Natural killer cell (primary cell): ENCODE measurements at regions not wholly inside any gene's neighbourhood (a gene's known extent, or its start where the extent isn't known, plus 50 kb on each side); places are given as distances from the start of the nearest gene placed in this dataset.

Experiments used
- ATAC-seq, 3 donors: fragments of 150-1000 bp in 2 of 3; fragments of 200-7000 bp in 1 of 3; cut with Tn5 transposase; 1 replicate in 1 of 3; 2 replicates in 2 of 3; pipeline ENCODE4 v1.10.0; 2021; ENCODE audit warnings: mild to moderate bottlenecking in 2 of 3, moderate library complexity in 2 of 3
- DNase-seq, 2 donors: peaks; one replicate each; pipeline versions ENCODE4 v3.0.0 to v3.0.0-alpha.2; 2013 to 2021; ENCODE audit warnings: mixed read lengths in 1 of 2
- H3K27ac ChIP-seq: one replicate; pipeline ENCODE4 v1.5.1; 2013; ENCODE audit warnings: mild to moderate bottlenecking, low read length
- H3K27me3 ChIP-seq: one replicate; pipeline ENCODE4 v1.6.1; 2013; ENCODE audit warnings: low read length; ENCODE audit not compliant: control insufficient read depth, insufficient read depth
- H3K36me3 ChIP-seq: one replicate; pipeline ENCODE4 v1.6.1; 2013; ENCODE audit warnings: low read length; ENCODE audit not compliant: control insufficient read depth, insufficient read depth
- H3K4me1 ChIP-seq: one replicate; pipeline ENCODE4 v1.6.1; 2013; ENCODE audit warnings: low read length; ENCODE audit not compliant: control insufficient read depth, insufficient read depth
- H3K4me3 ChIP-seq: one replicate; pipeline ENCODE4 v1.5.1; 2013; ENCODE audit warnings: low read length
- H3K9me3 ChIP-seq: one replicate; pipeline ENCODE4 v1.6.1; 2013; ENCODE audit warnings: low read length; ENCODE audit not compliant: control insufficient read depth, insufficient read depth
- H3K27ac Mint-ChIP-seq, 2 donors: one replicate each; pipeline ENCODE4 v1.8.0; 2022; ENCODE audit warnings: mild to moderate bottlenecking in 2 of 2, mixed read lengths in 2 of 2, moderate library complexity in 1 of 2
- H3K27me3 Mint-ChIP-seq, 2 donors: one replicate each; pipeline ENCODE4 v1.8.0; 2022; ENCODE audit warnings: low read depth in 2 of 2, mixed read lengths in 2 of 2
- H3K36me3 Mint-ChIP-seq: one replicate; pipeline ENCODE4 v1.8.0; 2022; ENCODE audit warnings: mixed read lengths
- H3K4me1 Mint-ChIP-seq, 2 donors: one replicate each; pipeline ENCODE4 v1.8.0; 2022; ENCODE audit warnings: mixed read lengths in 2 of 2
- H3K4me3 Mint-ChIP-seq: one replicate; pipeline ENCODE4 v1.8.0; 2022; ENCODE audit warnings: mild to moderate bottlenecking, moderate library complexity, mixed read lengths
- H3K9me3 Mint-ChIP-seq, 2 donors: one replicate each; pipeline ENCODE4 v1.8.0; 2022; ENCODE audit warnings: mixed read lengths in 2 of 2
- CTCF ChIP-seq: fragments of 200-600 bp; IDR thresholded peaks from one replicate; pipeline ENCODE4 v1.8.0; 2022; ENCODE audit warnings: antibody characterized with exemption
- WGBS: methylation state at CpG from one replicate; pipeline ENCODE4 v1.1.7; 2013; ENCODE audit warnings: missing lambda C conversion rate; ENCODE audit not compliant: insufficient coverage; 5-methylcytosine and 5-hydroxymethylcytosine counted together
- intact Hi-C: fragments of 100-400 bp; cut with micrococcal nuclease; formaldehyde crosslinking; loops from one replicate; pipeline ENCODE4 v1.14.2; 2022

GRCh38 chr11:11009179-11009578 is 151.3 kb upstream of the ZBED5 start:
- no peak overlapping the region for H3K27ac Mint-ChIP-seq
- H3K9me3 Mint-ChIP-seq, result no peaks in the 10 kb centered on the region
- WGBS, result 41% methylated on average over 4 of the region's 4 CpGs
- intact Hi-C loops, result no loop called here
- no peaks in the 10 kb centered on the region for H3K27me3 ChIP-seq
- DNase-seq (no peak), ATAC-seq (peak in 1 of 3 donors; percentile 21)
- no peak overlapping the region for H3K27ac ChIP-seq
- H3K4me3 ChIP-seq, result no peak overlapping the region
- peaks cover 27 to 32% of the 10 kb centered on the region in 2 donors for H3K27me3 Mint-ChIP-seq
- H3K36me3 Mint-ChIP-seq, result no peaks in the 10 kb centered on the region
- H3K4me1 Mint-ChIP-seq, result no peaks in the 10 kb centered on the region
- TF ChIP-seq CTCF, result no peak
- no peak overlapping the region for H3K4me3 Mint-ChIP-seq
- H3K9me3 ChIP-seq, result no peaks in the 10 kb centered on the region
- H3K4me1 ChIP-seq, result no peaks in the 10 kb centered on the region
- H3K36me3 ChIP-seq, result no peaks in the 10 kb centered on the region

- no peak for TF ChIP-seq CTCF
- WGBS, result no CpG with 5 or more reads among the region's 1 CpG
- Histone ChIP-seq H3K27me3 (no peaks in the 10 kb centered on the region), H3K27ac (no peak overlapping the region), H3K4me3 (no peak overlapping the region), H3K9me3 (no peaks in the 10 kb centered on the region), H3K4me1 (no peaks in the 10 kb centered on the region), H3K36me3 (no peaks in the 10 kb centered on the region)
- ATAC-seq, result no peak
- H3K4me3 Mint-ChIP-seq, result no peak overlapping the region
- no peaks in the 10 kb centered on the region for H3K9me3 Mint-ChIP-seq
- no peaks in the 10 kb centered on the region for H3K4me1 Mint-ChIP-seq
- no peaks in the 10 kb centered on the region for H3K36me3 Mint-ChIP-seq
- H3K27me3 Mint-ChIP-seq, result peaks cover 22 to 28% of the 10 kb centered on the region in 2 donors
- no peak overlapping the region for H3K27ac Mint-ChIP-seq
- DNase-seq, result no peak
- intact Hi-C loops, result no loop called here
These were observed 146.2 kb upstream of the ZBED5 start for GRCh38 chr11:11004069-11004468.

GRCh38 chr11:11003226-11003625 is 145.4 kb upstream of the ZBED5 start:
- Mint-ChIP-seq H3K4me3 (no peak overlapping the region), H3K27ac (no peak overlapping the region), H3K9me3 (no peaks in the 10 kb centered on the region), H3K4me1 (no peaks in the 10 kb centered on the region), H3K27me3 (peaks cover 27% of the 10 kb centered on the region in 2 donors), H3K36me3 (no peaks in the 10 kb centered on the region)
- DNase-seq (no peak), ATAC-seq (no peak)
- intact Hi-C loops, result no loop called here
- no peak for TF ChIP-seq CTCF
- H3K9me3 ChIP-seq, result no peaks in the 10 kb centered on the region
- no peak overlapping the region for H3K4me3 ChIP-seq
- no peak overlapping the region for H3K27ac ChIP-seq
- H3K36me3 ChIP-seq, result no peaks in the 10 kb centered on the region
- no CpG with 5 or more reads among the region's 3 CpGs for WGBS
- H3K27me3 ChIP-seq, result no peaks in the 10 kb centered on the region
- H3K4me1 ChIP-seq, result no peaks in the 10 kb centered on the region

- no peak overlapping the region for H3K27ac ChIP-seq
- Mint-ChIP-seq H3K9me3 (no peaks in the 10 kb centered on the region), H3K4me3 (no peak overlapping the region), H3K36me3 (no peaks in the 10 kb centered on the region), H3K27ac (no peak overlapping the region), H3K27me3 (peaks cover 24 to 27% of the 10 kb centered on the region in 2 donors), H3K4me1 (no peaks in the 10 kb centered on the region)
- intact Hi-C loops, result no loop called here
- no peak for ATAC-seq
- WGBS, result 75% methylated on average over 4 of the region's 7 CpGs
- H3K9me3 ChIP-seq, result no peaks in the 10 kb centered on the region
- H3K4me1 ChIP-seq, result no peaks in the 10 kb centered on the region
- no peaks in the 10 kb centered on the region for H3K36me3 ChIP-seq
- H3K27me3 ChIP-seq, result peaks cover 2% of the 10 kb centered on the region
- no peak for TF ChIP-seq CTCF
- H3K4me3 ChIP-seq, result no peak overlapping the region
- DNase-seq, result no peak
These were observed 142.9 kb upstream of the ZBED5 start for GRCh38 chr11:11000579-11001283.
